ENCODE measurements at regions not wholly inside any gene's neighbourhood (a gene's known extent, or its start where the extent isn't known, plus 50 kb on each side); places are given as distances from the start of the nearest gene placed in this dataset.
A peak's percentile ranks its signal among the peaks of the same experiment; 100 is the strongest.

- H3K9me3 ChIP-seq (ENCODE audit: low read depth) = no peaks in the 10 kb centered on the region
- no peaks in the 10 kb centered on the region for H3K36me3 ChIP-seq (replicated peaks; ENCODE audit: insufficient read depth, low read depth)
- no peaks in the 10 kb centered on the region for H3K9me2 ChIP-seq (replicated peaks; ENCODE audit: insufficient read depth)
- H3K4me3 ChIP-seq = no peak overlapping the region
- no peak overlapping the region for H2AFZ ChIP-seq
- no peaks in the 10 kb centered on the region for H4K20me1 ChIP-seq (ENCODE audit: insufficient read depth, poor library complexity, severe bottlenecking)
- H3K79me2 ChIP-seq = no peaks in the 10 kb centered on the region
- TF ChIP-seq CTCF (IDR thresholded peaks at IDR 0.05; ENCODE audit: poor library complexity) (no peak), EZH2phosphoT487 (IDR thresholded peaks at IDR 0.05; ENCODE audit: low read depth, severe bottlenecking, unreplicated experiment) (no peak), EZH2 (IDR thresholded peaks at IDR 0.05; ENCODE audit: borderline replicate concordance) (no peak)
- H3K4me1 ChIP-seq (ENCODE audit: insufficient read depth) = no peaks in the 10 kb centered on the region
- H3K4me2 ChIP-seq = no peak overlapping the region
- peak overlapping the region; percentile 82 for H3K27ac ChIP-seq
- DNase-seq (ENCODE audit: low spot score) = no peak
- no peaks in the 10 kb centered on the region for H3K27me3 ChIP-seq
- 91% methylated on average over 1 of the region's 1 CpG for WGBS (ENCODE audit: low lambda C conversion rate, missing lambda C conversion rate)
Measured at GRCh38 chr11:80698637-80699036, 1257.8 kb upstream of the TENM4 start.

DNA sequence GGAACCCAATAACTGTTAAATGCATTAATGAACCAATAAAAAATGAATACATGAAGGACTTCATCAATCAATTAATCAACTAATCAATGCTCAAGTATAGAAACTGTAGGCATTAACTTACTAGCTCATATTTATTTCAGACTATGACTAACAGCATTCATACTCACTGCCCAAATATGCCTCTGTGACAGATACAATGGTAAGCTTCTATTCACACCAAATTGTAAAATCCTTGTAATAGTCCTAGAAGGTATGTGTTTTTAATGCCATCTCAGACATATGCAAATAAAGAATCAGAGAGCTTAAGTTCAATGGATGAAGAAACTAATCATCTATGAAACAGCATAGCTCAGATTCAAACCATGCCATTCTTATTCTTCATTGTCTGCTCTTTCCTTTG is 1253.6 kb upstream of the TENM4 start:
- Histone ChIP-seq H3K9me3 (ENCODE audit: low read depth) (no peaks in the 10 kb centered on the region), H3K9me2 (replicated peaks; ENCODE audit: insufficient read depth) (no peaks in the 10 kb centered on the region), H4K20me1 (ENCODE audit: insufficient read depth, poor library complexity, severe bottlenecking) (no peaks in the 10 kb centered on the region), H3K4me1 (ENCODE audit: insufficient read depth) (no peaks in the 10 kb centered on the region), H3K27me3 (no peaks in the 10 kb centered on the region), H3K4me3 (no peak overlapping the region), H3K36me3 (replicated peaks; ENCODE audit: insufficient read depth, low read depth) (no peaks in the 10 kb centered on the region), H2AFZ (no peak overlapping the region), H3K4me2 (no peak overlapping the region), H3K27ac (no peak overlapping the region), H3K79me2 (no peaks in the 10 kb centered on the region)
- TF ChIP-seq EZH2 (IDR thresholded peaks at IDR 0.05; ENCODE audit: borderline replicate concordance) (no peak), EZH2phosphoT487 (IDR thresholded peaks at IDR 0.05; ENCODE audit: low read depth, severe bottlenecking, unreplicated experiment) (no peak), CTCF (IDR thresholded peaks at IDR 0.05; ENCODE audit: poor library complexity) (no peak)
- no peak for DNase-seq (ENCODE audit: low spot score)

DNA sequence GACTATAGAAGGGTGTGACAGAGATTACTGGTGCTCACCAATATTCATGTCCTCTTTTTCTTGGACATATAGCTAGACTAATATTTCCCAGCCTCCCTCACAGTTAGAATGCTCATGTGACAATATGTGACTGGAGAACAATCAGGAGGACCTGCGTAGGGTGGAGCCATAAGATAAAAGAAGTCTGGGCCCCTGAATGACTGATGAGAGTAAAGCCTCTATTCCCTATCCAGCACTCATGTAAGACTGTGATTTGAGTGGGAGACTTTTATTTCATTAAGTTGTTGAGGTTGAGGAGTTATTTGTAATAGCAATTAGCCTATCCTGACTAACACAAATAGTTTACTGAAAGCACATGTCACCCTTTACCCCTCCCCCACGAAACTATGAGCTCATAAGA is 1247.1 kb upstream of the TENM4 start:
- H3K4me2 ChIP-seq = no peak overlapping the region
- H3K27me3 ChIP-seq = no peaks in the 10 kb centered on the region
- DNase-seq (ENCODE audit: low spot score) = no peak
- H3K79me2 ChIP-seq = no peaks in the 10 kb centered on the region
- no peak overlapping the region for H3K4me3 ChIP-seq
- H3K9me3 ChIP-seq (ENCODE audit: low read depth) = no peaks in the 10 kb centered on the region
- no peaks in the 10 kb centered on the region for H4K20me1 ChIP-seq (ENCODE audit: insufficient read depth, poor library complexity, severe bottlenecking)
- no peaks in the 10 kb centered on the region for H3K36me3 ChIP-seq (replicated peaks; ENCODE audit: insufficient read depth, low read depth)
- no peak overlapping the region for H3K27ac ChIP-seq
- H2AFZ ChIP-seq = no peak overlapping the region
- WGBS (ENCODE audit: low lambda C conversion rate, missing lambda C conversion rate) = 86% methylated on average over 2 of the region's 2 CpGs
- H3K4me1 ChIP-seq (ENCODE audit: insufficient read depth) = no peaks in the 10 kb centered on the region
- no peaks in the 10 kb centered on the region for H3K9me2 ChIP-seq (replicated peaks; ENCODE audit: insufficient read depth)
- TF ChIP-seq EZH2phosphoT487 (IDR thresholded peaks at IDR 0.05; ENCODE audit: low read depth, severe bottlenecking, unreplicated experiment) (no peak), CTCF (IDR thresholded peaks at IDR 0.05; ENCODE audit: poor library complexity) (no peak), EZH2 (IDR thresholded peaks at IDR 0.05; ENCODE audit: borderline replicate concordance) (no peak)

- Histone ChIP-seq H3K4me3 (no peak overlapping the region), H3K4me2 (no peak overlapping the region), H3K79me2 (no peaks in the 10 kb centered on the region), H3K9me2 (replicated peaks; ENCODE audit: insufficient read depth) (no peaks in the 10 kb centered on the region), H3K36me3 (replicated peaks; ENCODE audit: insufficient read depth, low read depth) (no peaks in the 10 kb centered on the region), H3K27ac (no peak overlapping the region), H2AFZ (no peak overlapping the region), H4K20me1 (ENCODE audit: insufficient read depth, poor library complexity, severe bottlenecking) (no peaks in the 10 kb centered on the region), H3K27me3 (no peaks in the 10 kb centered on the region), H3K9me3 (ENCODE audit: low read depth) (no peaks in the 10 kb centered on the region), H3K4me1 (ENCODE audit: insufficient read depth) (no peaks in the 10 kb centered on the region)
- 82% methylated on average over 4 of the region's 4 CpGs for WGBS (ENCODE audit: low lambda C conversion rate, missing lambda C conversion rate)
- no peak for DNase-seq (ENCODE audit: low spot score)
- no peak for TF ChIP-seq CTCF (IDR thresholded peaks at IDR 0.05; ENCODE audit: poor library complexity)
- TF ChIP-seq EZH2 (IDR thresholded peaks at IDR 0.05; ENCODE audit: borderline replicate concordance) = no peak
- no peak for TF ChIP-seq EZH2phosphoT487 (IDR thresholded peaks at IDR 0.05; ENCODE audit: low read depth, severe bottlenecking, unreplicated experiment)
Measured at GRCh38 chr11:80686889-80687288, 1246.1 kb upstream of the TENM4 start.
